Fibroblast of lung (primary cell): ENCODE measurements at regions not wholly inside any gene's neighbourhood (a gene's known extent, or its start where the extent isn't known, plus 50 kb on each side); places are given as distances from the start of the nearest gene placed in this dataset.

Source experiments
- CTCF ChIP-seq, 2 donors: IDR thresholded peaks in 1 of 2; conservative IDR thresholded peaks in 1 of 2; 1 replicate in 1 of 2; 2 replicates in 1 of 2; pipeline ENCODE4 v1.5.1; 2011 to 2012; ENCODE audit warnings: low read length in 2 of 2, control low read depth in 1 of 2, inconsistent platforms in 1 of 2, low read depth in 1 of 2, mild to moderate bottlenecking in 1 of 2
- EZH2 ChIP-seq: IDR thresholded peaks from 2 replicates; pipeline ENCODE4 v1.5.1; 2012; ENCODE audit warnings: low read length, control low read depth, mild to moderate bottlenecking; ENCODE audit errors: missing control alignments

GRCh38 chr6:164321297-164321696, 906.8 kb downstream of the QKI start:
- TF ChIP-seq CTCF (conservative IDR thresholded peaks at IDR 0.05 in 1 of 2, IDR thresholded peaks at IDR 0.05 in 1 of 2; ENCODE audit: low read depth in 1 of 2, low read length in 2 of 2) (no peak), EZH2 (no peak)
